ENCODE measurements at regions not wholly inside any gene's neighbourhood (a gene's known extent, or its start where the extent isn't known, plus 50 kb on each side); places are given as distances from the start of the nearest gene placed in this dataset.
"Not testable (repeated sequence)": the region's sequence is repeated elsewhere in the genome, so short reads cannot be mapped to it uniquely, and the experiment has no call there.

GRCh38 chr2:89883624-89884023 lies 1192.2 kb downstream of the RPIA start:
- in situ Hi-C loops (cut with HindIII; ENCODE audit: low sequenced_read_pairs); H3K4me3 ChIP-seq (ENCODE audit: low read depth, low read length); DNase-seq (ENCODE audit: low read depth, low spot score): not testable (repeated sequence)

- DNase-seq (ENCODE audit: low read depth, low spot score); H3K4me3 ChIP-seq (ENCODE audit: low read depth, low read length); in situ Hi-C loops (cut with HindIII; ENCODE audit: low sequenced_read_pairs): not testable (repeated sequence)
Measured at GRCh38 chr2:89885071-89885470, 1193.6 kb downstream of the RPIA start.

- DNase-seq (ENCODE audit: low read depth, low spot score); H3K4me3 ChIP-seq (ENCODE audit: low read depth, low read length); in situ Hi-C loops (cut with HindIII; ENCODE audit: low sequenced_read_pairs): not testable (repeated sequence)
Measured at GRCh38 chr2:89888693-89889092, 1197.2 kb downstream of the RPIA start.

GRCh38 chr2:89890185-89890773 lies 1198.8 kb downstream of the RPIA start:
- H3K4me3 ChIP-seq (ENCODE audit: low read depth, low read length); DNase-seq (ENCODE audit: low read depth, low spot score); in situ Hi-C loops (cut with HindIII; ENCODE audit: low sequenced_read_pairs): not testable (repeated sequence)

GRCh38 chr2:89894988-89895387 lies 1203.5 kb downstream of the RPIA start:
- H3K4me3 ChIP-seq (ENCODE audit: low read depth, low read length); in situ Hi-C loops (cut with HindIII; ENCODE audit: low sequenced_read_pairs): not testable (repeated sequence)

GRCh38 chr2:89895629-89896028 lies 1204.2 kb downstream of the RPIA start:
- DNase-seq (ENCODE audit: low read depth, low spot score); in situ Hi-C loops (cut with HindIII; ENCODE audit: low sequenced_read_pairs); H3K4me3 ChIP-seq (ENCODE audit: low read depth, low read length): not testable (repeated sequence)

More at GRCh38 chr2:89894988-89895387, 1203.5 kb downstream of the RPIA start:
- not testable (repeated sequence) for DNase-seq (ENCODE audit: low read depth, low spot score)

GRCh38 chr2:89927018-89927417 lies 1235.5 kb downstream of the RPIA start:
- DNase-seq (ENCODE audit: low read depth, low spot score); H3K4me3 ChIP-seq (ENCODE audit: low read depth, low read length); in situ Hi-C loops (cut with HindIII; ENCODE audit: low sequenced_read_pairs): not testable (repeated sequence)

- in situ Hi-C loops (cut with HindIII; ENCODE audit: low sequenced_read_pairs); H3K4me3 ChIP-seq (ENCODE audit: low read depth, low read length): not testable (repeated sequence)
- DNase-seq (ENCODE audit: low read depth, low spot score), result peak; percentile 0
Measured at GRCh38 chr2:89935436-89935835, 1244.0 kb downstream of the RPIA start.

GRCh38 chr2:89936011-89936410 lies 1244.5 kb downstream of the RPIA start:
- H3K4me3 ChIP-seq (ENCODE audit: low read depth, low read length); in situ Hi-C loops (cut with HindIII; ENCODE audit: low sequenced_read_pairs); DNase-seq (ENCODE audit: low read depth, low spot score): not testable (repeated sequence)

- in situ Hi-C loops (cut with HindIII; ENCODE audit: low sequenced_read_pairs); H3K4me3 ChIP-seq (ENCODE audit: low read depth, low read length); DNase-seq (ENCODE audit: low read depth, low spot score): not testable (repeated sequence)
Measured at GRCh38 chr2:89936559-89936958, 1245.1 kb downstream of the RPIA start.

GRCh38 chr2:89938756-89939155 lies 1247.3 kb downstream of the RPIA start:
- in situ Hi-C loops (cut with HindIII; ENCODE audit: low sequenced_read_pairs); DNase-seq (ENCODE audit: low read depth, low spot score); H3K4me3 ChIP-seq (ENCODE audit: low read depth, low read length): not testable (repeated sequence)

- H3K4me3 ChIP-seq (ENCODE audit: low read depth, low read length); in situ Hi-C loops (cut with HindIII; ENCODE audit: low sequenced_read_pairs): not testable (repeated sequence)
Measured at GRCh38 chr2:89944267-89944666, 1252.8 kb downstream of the RPIA start.

GRCh38 chr2:89945004-89945616 lies 1253.6 kb downstream of the RPIA start:
- in situ Hi-C loops (cut with HindIII; ENCODE audit: low sequenced_read_pairs); H3K4me3 ChIP-seq (ENCODE audit: low read depth, low read length); DNase-seq (ENCODE audit: low read depth, low spot score): not testable (repeated sequence)

More at GRCh38 chr2:89944267-89944666, 1252.8 kb downstream of the RPIA start:
- DNase-seq (ENCODE audit: low read depth, low spot score), result not testable (repeated sequence)

- in situ Hi-C loops (cut with HindIII; ENCODE audit: low sequenced_read_pairs); DNase-seq (ENCODE audit: low read depth, low spot score); H3K4me3 ChIP-seq (ENCODE audit: low read depth, low read length): not testable (repeated sequence)
Measured at GRCh38 chr2:89947208-89947815, 1255.8 kb downstream of the RPIA start.

- H3K4me3 ChIP-seq (ENCODE audit: low read depth, low read length); in situ Hi-C loops (cut with HindIII; ENCODE audit: low sequenced_read_pairs): not testable (repeated sequence)
Measured at GRCh38 chr2:89948102-89948501, 1256.6 kb downstream of the RPIA start.

GRCh38 chr2:89950807-89951206 lies 1259.3 kb downstream of the RPIA start:
- H3K4me3 ChIP-seq (ENCODE audit: low read depth, low read length); DNase-seq (ENCODE audit: low read depth, low spot score); in situ Hi-C loops (cut with HindIII; ENCODE audit: low sequenced_read_pairs): not testable (repeated sequence)

More at GRCh38 chr2:89948102-89948501, 1256.6 kb downstream of the RPIA start:
- DNase-seq (ENCODE audit: low read depth, low spot score), result not testable (repeated sequence)

GRCh38 chr2:89957236-89957635 lies 1265.8 kb downstream of the RPIA start:
- in situ Hi-C loops (cut with HindIII; ENCODE audit: low sequenced_read_pairs); DNase-seq (ENCODE audit: low read depth, low spot score); H3K4me3 ChIP-seq (ENCODE audit: low read depth, low read length): not testable (repeated sequence)
